ENCODE measurements at regions not wholly inside any gene's neighbourhood (a gene's known extent, or its start where the extent isn't known, plus 50 kb on each side); places are given as distances from the start of the nearest gene placed in this dataset.

DNA sequence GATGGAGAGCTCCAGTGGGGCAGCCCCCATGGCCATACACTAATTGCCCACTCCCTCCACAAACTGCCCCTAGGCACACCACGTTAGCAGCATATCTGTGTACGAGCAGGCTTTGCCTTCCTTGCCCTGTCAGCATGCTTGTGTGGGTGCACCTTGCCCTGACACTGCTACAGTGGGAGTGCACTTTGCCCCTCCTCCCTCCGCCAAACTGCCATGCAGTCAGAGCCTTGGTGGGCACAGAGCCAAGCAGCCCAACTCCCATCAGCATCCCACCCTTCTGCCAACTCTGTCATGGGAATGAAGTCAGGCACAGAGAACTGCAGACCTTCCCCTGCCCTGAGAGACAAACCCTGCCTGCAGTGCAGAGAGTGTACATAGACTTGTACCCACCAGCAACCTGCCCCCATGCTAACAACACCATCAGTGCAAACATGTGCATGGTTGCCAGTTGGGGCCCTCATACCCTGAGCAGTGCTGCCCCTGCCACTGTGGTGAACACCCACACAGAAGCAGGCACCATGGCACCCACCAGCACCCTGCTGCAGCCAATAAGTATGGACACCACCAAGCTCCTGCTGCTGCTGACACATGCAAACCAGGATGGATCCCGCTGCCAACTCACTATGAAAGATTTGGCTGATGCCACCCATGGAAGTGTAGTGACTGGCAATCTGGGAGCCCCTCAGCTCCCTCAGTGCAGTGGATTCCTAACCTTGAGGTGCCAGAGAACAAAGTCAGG lies 1197.7 kb upstream of the CELF2 start:
- no TSS peak for BruUV-seq (replicated peaks)
- Histone ChIP-seq H3K27ac (ENCODE audit: insufficient read depth, low read depth, low read length) (no peak overlapping the region), H3K4me1 (ENCODE audit: control insufficient read depth, extremely low read depth, insufficient read depth, low read length) (no peaks in the 10 kb centered on the region), H3K4me3 (replicated peaks in 1 of 3; ENCODE audit: insufficient read depth in 1 of 3, low read depth in 1 of 3, low read length in 3 of 3) (no peak overlapping the region), H3K4me2 (ENCODE audit: insufficient read depth, low read length) (no peak overlapping the region), H3K9me3 (replicated peaks; ENCODE audit: control insufficient read depth, insufficient read depth, low read length) (no peaks in the 10 kb centered on the region), H2AFZ (ENCODE audit: low read depth, low read length) (no peak overlapping the region), H3K9me1 (replicated peaks; ENCODE audit: control insufficient read depth, extremely low read depth, insufficient read depth, low read length) (no peaks in the 10 kb centered on the region), H4K20me1 (replicated peaks; ENCODE audit: control insufficient read depth, extremely low read depth, insufficient read depth, low read length) (no peaks in the 10 kb centered on the region), H3K36me3 (ENCODE audit: control insufficient read depth in 2 of 2, extremely low read depth in 1 of 2, insufficient read depth in 2 of 2, low read length in 2 of 2) (no peaks in the 10 kb centered on the region), H3K79me2 (ENCODE audit: control insufficient read depth, insufficient read depth, low read length) (no peaks in the 10 kb centered on the region), H3K27me3 (ENCODE audit: control insufficient read depth in 2 of 2, insufficient read depth in 2 of 2, low read length in 2 of 2) (no peaks in the 10 kb centered on the region), H3K9ac (replicated peaks; ENCODE audit: extremely low read depth, insufficient read depth, low read length) (no peak overlapping the region)
- dilution Hi-C loops (cut with MboI; ENCODE audit: extremely low pct_ligation_motif_present, low sequenced_read_pairs) (no loop called here), intact Hi-C loops (cut with micrococcal nuclease) (no loop called here)
- ChIA-PET POLR2A (no interaction called here), CTCF (no interaction called here)
- no peak for DNase-seq (ENCODE audit: low read depth, low spot score)
- FAIRE-seq: no peak
- TF ChIP-seq MYC (IDR thresholded peaks at IDR 0.05; ENCODE audit: low read depth, low read length) (no peak), GATA2 (IDR thresholded peaks at IDR 0.05; ENCODE audit: insufficient read depth, insufficient read length, low read depth, low read length) (no peak), POLR2AphosphoS5 (IDR thresholded peaks at IDR 0.05; ENCODE audit: insufficient read depth, low read depth, low read length) (no peak), JUN (IDR thresholded peaks at IDR 0.05; ENCODE audit: borderline replicate concordance, insufficient read depth, insufficient read length, low read depth) (no peak), FOS (IDR thresholded peaks at IDR 0.05; ENCODE audit: borderline replicate concordance, insufficient read depth, low read length) (no peak), EZH2 (IDR thresholded peaks at IDR 0.05; ENCODE audit: borderline replicate concordance, low read depth, low read length, severe bottlenecking) (no peak), POLR2A (IDR thresholded peaks at IDR 0.05; ENCODE audit: low read depth, low read length) (no peak)
- TF ChIP-seq, protein P1, sequence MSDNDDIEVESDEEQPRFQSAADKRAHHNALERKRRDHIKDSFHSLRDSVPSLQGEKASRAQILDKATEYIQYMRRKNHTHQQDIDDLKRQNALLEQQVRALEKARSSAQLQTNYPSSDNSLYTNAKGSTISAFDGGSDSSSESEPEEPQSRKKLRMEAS (IDR thresholded peaks at IDR 0.05; ENCODE audit: insufficient read depth, insufficient read length): no peak
- TF ChIP-seq, protein P2, sequence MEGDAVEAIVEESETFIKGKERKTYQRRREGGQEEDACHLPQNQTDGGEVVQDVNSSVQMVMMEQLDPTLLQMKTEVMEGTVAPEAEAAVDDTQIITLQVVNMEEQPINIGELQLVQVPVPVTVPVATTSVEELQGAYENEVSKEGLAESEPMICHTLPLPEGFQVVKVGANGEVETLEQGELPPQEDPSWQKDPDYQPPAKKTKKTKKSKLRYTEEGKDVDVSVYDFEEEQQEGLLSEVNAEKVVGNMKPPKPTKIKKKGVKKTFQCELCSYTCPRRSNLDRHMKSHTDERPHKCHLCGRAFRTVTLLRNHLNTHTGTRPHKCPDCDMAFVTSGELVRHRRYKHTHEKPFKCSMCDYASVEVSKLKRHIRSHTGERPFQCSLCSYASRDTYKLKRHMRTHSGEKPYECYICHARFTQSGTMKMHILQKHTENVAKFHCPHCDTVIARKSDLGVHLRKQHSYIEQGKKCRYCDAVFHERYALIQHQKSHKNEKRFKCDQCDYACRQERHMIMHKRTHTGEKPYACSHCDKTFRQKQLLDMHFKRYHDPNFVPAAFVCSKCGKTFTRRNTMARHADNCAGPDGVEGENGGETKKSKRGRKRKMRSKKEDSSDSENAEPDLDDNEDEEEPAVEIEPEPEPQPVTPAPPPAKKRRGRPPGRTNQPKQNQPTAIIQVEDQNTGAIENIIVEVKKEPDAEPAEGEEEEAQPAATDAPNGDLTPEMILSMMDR (IDR thresholded peaks at IDR 0.05; ENCODE audit: extremely low read depth in 1 of 2, insufficient read depth in 1 of 2, low read depth in 1 of 2, low read length in 2 of 2): no peak

All from endothelial cell of umbilical vein (primary cell).